NCI-H146 (cell line): ENCODE measurements at regions not wholly inside any gene's neighbourhood (a gene's known extent, or its start where the extent isn't known, plus 50 kb on each side); places are given as distances from the start of the nearest gene placed in this dataset.

Experiments
- DNase-seq: peaks from one replicate; lab custom pipeline; 2025; lab: John Stamatoyannopoulos, UW

DNA sequence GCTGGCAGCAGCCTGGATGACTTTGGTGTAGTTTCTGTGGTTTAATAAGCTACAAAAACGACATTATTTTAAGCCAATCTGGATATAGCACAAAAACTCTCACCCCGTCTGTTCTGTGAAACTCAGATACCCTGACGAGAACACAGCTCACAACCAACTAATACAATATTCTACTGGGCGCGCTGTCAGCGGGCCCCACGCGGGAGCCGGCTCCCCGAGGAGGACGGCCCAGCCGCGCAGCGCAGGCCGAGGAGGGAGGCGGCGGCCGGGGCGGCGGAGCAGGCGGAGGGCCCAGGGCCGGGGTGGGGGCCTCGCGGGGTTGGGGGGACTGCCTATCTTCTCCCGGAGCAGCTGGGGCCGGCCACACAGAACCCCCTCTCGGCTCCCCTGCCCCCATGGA is 87.2 kb upstream of the POU3F1 start:
- DNase-seq = no peak

DNA sequence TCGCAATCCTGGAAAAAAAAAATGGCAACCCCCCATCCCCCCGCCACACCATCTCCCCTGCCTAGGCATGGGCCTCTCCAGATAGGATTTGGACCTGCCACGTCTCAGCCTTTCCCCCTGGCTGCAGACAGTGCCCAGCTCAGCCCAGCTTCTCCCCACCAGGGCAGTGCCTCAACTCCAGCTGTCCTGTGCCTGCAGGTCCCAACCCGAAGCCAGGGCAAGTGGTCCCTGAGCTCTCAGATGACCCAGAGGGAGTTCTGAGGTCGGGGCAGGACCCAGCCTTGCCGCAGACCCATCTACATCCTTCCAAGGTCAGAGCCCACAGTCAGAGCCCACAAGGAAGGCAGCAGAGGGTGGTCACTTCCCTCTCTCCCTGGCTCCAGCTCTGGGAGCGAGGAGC is 86.7 kb upstream of the POU3F1 start:
- DNase-seq = no peak

DNA sequence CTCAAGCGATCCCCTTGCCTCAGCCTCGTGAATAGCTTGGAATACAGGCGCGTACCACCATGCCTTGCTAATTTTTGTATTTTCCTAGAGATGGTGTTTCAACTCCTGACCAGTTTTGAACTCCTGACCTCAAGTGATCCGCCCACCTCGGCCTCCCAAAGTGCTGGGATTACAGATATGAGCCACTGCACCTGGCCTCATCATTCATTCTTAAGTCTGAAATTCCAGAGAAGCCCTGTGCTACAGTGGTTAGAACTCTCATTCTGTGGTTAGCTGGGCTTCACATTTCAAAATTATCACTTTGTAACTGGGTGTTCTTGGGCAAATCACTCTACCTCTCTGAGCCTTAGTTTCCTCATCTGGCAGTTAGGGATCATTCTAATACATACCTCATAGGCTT is 86.1 kb upstream of the POU3F1 start:
- no peak for DNase-seq

DNA sequence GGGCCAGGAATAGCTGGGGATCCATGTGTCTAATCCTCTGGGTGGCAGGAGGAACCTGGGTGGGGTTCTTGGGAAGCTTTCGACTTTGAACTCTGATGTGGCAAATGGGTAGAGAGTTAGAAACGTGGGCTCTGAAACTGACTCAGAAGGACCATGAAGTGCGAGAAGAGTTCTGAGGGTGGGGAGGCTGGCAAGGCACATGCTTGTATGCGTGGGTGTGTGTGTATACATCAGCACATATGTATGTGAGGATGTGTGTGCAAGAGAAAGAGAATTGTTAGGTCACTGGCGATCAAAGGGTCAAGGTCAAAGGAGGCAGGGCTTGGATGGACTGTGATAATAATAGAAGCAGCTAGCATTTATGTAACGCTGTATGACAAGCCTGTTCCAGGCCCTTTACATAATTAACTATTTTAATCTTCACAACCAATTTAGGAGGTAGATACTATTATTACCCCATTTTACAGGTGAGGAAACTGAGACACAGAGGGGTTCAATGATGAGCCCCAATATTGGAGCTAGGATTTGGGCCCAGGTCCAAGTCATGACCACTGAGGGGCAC is 84.5 kb upstream of the POU3F1 start:
- DNase-seq = no peak

GRCh38 chr1:38129971-38130370 is 83.4 kb upstream of the POU3F1 start:
- DNase-seq = no peak

DNA sequence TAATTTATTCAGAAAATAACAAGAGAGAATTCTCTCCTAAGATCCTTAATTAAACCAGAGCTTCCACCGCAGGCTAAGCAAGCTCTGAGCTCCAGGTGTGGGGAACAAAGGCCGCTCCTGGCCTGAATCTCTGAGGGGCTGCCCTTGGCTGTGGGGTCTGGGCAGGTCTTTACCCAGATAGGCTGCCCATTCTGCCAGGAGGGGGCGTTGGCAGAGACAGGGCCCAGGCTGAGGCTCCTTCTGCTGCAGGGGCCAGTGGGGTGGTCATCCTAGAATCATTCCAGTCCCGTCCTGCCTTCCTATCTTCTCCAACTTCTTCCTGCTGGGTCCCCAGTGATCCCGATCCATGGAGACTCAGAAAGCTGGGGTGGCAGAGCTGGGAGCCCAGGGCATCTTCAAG is 82.9 kb upstream of the POU3F1 start:
- DNase-seq = no peak

GRCh38 chr1:38128926-38129453 is 82.4 kb upstream of the POU3F1 start:
- DNase-seq = no peak

- DNase-seq = no peak
These were observed 81.9 kb upstream of the POU3F1 start for GRCh38 chr1:38128511-38128910.

GRCh38 chr1:38127428-38127827 is 80.8 kb upstream of the POU3F1 start:
- no peak for DNase-seq

GRCh38 chr1:38126970-38127369 is 80.4 kb upstream of the POU3F1 start:
- no peak for DNase-seq

DNA sequence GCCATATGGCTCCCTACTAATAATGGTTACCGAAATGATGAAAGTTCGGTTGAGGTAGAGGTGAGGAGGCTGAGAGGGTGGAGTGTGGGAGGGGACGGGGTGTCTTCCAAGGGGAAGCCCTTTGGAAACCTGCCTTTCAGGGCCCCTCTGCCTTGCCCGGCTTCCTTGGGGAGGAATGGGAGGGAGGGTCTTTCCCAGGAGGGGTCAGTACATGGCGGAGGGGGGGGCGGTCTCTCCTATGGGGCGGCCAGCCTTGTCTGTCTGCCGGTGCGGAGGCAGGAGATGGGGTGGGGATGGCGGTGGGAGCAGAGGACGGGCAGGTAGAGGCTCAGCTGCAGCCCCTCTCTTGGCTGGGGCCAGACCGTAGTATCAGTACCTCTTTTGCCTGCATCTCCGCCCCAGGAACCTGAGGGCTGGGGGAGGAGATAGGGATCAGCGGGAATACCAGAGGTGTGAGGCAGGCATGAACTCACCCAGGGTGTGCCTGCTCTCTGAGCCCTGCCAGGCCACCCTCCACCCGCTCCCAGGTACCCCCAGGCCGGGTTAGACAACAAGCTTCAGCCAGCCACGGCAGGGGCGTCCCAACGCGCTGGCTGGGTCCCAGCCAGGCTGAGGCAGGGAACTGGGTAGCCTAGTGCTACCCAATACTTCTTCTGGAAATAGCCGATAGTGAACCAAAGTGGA is 79.4 kb upstream of the POU3F1 start:
- DNase-seq = no peak

GRCh38 chr1:38125016-38125415 is 78.4 kb upstream of the POU3F1 start:
- DNase-seq = no peak

- no peak for DNase-seq
These were observed 77.0 kb upstream of the POU3F1 start for GRCh38 chr1:38123356-38124135.

GRCh38 chr1:38121231-38121680 is 74.7 kb upstream of the POU3F1 start:
- no peak for DNase-seq

DNA sequence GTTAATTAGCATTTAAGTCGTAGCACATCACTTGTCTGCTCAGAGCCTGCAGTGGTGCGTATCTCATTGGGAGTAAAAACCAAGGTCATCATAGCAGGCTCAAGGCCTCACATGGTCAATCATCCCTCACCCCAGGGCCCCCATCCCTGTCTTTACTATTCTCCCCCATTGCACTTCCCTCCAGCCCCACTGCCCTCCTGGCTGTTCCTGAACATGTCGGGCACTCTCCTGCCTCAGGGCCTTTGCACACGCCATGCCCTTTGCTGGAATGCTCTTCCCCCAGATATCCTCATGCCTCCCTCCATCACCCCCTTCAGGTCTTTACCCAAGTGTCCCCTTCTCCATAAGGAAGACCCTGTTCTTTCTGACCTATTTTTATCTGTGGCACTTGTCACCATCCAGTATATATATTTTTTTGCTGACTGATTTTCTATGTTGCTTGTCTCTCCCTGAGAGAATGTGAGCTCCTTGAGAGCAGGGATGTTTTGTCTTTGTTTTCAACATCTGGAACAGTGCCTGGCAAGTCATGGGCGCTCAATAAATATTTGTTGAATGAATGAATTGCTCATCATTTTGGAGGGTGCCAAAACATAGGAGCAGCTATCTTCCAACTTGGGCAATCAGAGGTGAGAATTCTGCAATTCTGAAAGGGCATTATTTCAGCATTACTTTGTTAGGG is 74.1 kb upstream of the POU3F1 start:
- DNase-seq = no peak

- no peak for DNase-seq
These were observed 72.4 kb upstream of the POU3F1 start for GRCh38 chr1:38118976-38119375.

DNA sequence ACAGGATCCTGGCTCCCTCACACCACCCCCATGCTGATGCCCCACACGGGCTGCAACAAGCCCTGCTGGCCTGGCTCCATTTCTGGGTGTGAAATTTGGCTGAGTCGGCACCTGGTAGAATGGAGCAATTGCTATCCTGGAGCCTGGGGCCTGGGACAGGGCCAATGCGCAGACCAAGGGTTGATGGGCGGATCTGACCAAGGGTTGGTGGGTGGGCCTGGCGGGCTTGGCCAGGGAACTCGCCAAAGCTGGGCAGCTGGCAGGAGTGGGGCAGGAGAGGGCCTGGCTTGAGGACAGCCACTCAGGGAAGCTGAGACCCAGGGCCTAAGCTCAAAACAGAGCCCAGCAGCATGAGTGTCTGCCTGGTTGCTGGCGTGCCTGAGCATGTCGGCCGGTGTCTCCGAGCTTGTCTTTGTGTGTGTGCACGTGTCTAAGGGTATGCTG is 70.9 kb upstream of the POU3F1 start:
- no peak for DNase-seq

- no peak for DNase-seq
These were observed 69.1 kb upstream of the POU3F1 start for GRCh38 chr1:38115682-38116202.

- no peak for DNase-seq
These were observed 68.6 kb upstream of the POU3F1 start for GRCh38 chr1:38115226-38115625.

DNA sequence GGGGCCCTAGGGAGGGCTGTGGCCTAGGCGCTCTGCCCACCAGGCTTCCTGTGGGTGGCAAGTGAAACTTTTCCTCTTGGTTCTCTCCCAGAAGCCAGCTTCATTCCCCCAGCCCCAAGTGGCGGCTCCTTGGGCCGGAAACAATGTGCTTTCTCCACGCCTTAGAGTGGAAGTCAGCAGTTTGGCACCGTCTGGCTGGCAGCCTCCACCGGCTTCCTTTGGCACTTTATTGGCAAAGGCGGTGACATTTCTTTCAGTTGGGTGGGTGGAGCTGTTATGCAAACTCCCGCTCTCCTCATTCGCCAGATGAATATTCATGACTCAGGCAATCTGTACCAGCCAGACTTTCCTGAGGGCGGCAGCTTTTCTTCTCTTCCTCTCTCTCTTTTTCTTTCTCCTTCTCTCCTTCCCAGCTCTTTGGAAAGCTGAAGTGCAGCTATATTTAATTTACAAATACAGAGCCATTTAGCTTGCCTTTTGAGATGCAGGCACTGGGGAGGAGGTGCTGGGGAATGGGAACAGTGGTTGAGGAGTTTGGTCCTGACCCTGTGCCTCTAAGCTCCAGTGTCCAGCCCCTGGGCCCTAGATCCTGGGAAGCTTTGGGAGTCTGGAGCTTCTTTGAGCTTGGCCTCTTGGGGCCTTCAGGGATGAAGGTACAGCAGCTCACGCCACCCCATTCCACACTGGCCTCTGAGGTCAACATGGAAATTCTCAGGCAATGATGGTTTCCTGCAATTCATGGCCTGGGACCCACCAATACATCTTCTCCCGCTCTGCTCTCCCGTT is 67.8 kb upstream of the POU3F1 start:
- DNase-seq = no peak

DNA sequence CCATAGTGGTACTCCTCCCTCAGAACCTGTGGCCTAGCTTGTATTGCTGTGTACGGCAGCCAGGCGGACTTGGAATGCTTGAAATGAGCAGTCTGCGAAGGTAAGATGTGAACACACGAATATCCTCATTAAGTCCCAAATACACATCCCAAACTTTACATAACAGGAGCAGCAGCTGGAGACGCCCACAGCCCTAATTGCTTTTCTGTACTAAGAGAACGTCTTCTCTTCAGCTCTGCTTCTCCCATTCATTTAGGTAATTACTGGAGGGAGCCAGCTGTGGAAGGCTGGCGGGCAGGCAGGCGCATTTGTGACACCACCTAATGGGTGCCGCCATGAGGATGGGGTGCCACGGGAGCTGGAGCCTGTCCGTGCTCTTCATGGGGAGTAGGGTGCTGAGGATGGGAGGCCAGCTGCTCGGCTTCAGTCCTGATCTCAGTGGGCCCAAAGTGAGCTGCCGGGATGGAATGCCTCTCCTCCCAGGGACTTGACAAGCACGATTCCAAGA is 66.6 kb upstream of the POU3F1 start:
- no peak for DNase-seq
